K562 (cell line): ENCODE measurements at regions not wholly inside any gene's neighbourhood (a gene's known extent, or its start where the extent isn't known, plus 50 kb on each side); places are given as distances from the start of the nearest gene placed in this dataset.
A peak's percentile ranks its signal among the peaks of the same experiment; 100 is the strongest.

Source experiments
- ATAC-seq: fragments of 200-7000 bp; cut with Tn5 transposase; 3 replicates; pipeline ENCODE4 v1.9.1; 2020; ENCODE audit warnings: moderate library complexity
- BruUV-seq: library from RNA; stranded (reverse); fragments of 400-500 nt; replicated peaks from 2 replicates; lab custom pipeline; 2021; lab: Mats Ljungman, UMichigan
- CTCF ChIA-PET: fragments of 300-600 bp; formaldehyde crosslinking; extraction: SDS; loops from one replicate; lab custom pipeline; 2021; ENCODE audit warnings: low intra/inter-chr PET ratio; lab: Yijun Ruan, JAX
- POLR2A ChIA-PET: fragments of 300-600, 350-650 bp; sonication (Branson Sonifier 250); formaldehyde crosslinking; extraction: SDS; loops from one replicate; lab custom pipeline; 2021; ENCODE audit warnings: antibody characterized with exemption, inconsistent platforms; lab: Yijun Ruan, JAX
- DNase-seq, 4 experiments: peaks; one replicate each; pipeline versions ENCODE4 v3.0.0 to v3.0.0-alpha.2; 2011 to 2018; ENCODE audit warnings: low spot score in 3 of 4, mixed read lengths in 3 of 4; ENCODE audit errors: extremely low read depth in 1 of 4
- FAIRE-seq: peaks from 2 replicates; lab custom pipeline; 2011; peaks lifted over from hg19 to GRCh38; lab: Jason Lieb, UNC
- H2AFZ ChIP-seq: 2 replicates; pipeline ENCODE4 v1.6.0; 2011; ENCODE audit warnings: low read depth, low read length, control low read depth, inconsistent platforms
- H3K27ac ChIP-seq: fragments of 200-600 bp; 3 replicates; pipeline ENCODE4 v1.8.0; 2011; ENCODE audit warnings: low read depth, mild to moderate bottlenecking, control low read depth, inconsistent platforms, low read length, moderate library complexity, mixed read lengths; ENCODE audit errors: extremely low read depth
- H3K27me3 ChIP-seq, 2 experiments: fragments of 300-600 bp in 1 of 2; 2 replicates in 1 of 2; 3 replicates in 1 of 2; pipeline versions ENCODE4 v1.6.0 to v1.8.0; 2011; ENCODE audit warnings: inconsistent platforms in 2 of 2, low read length in 2 of 2, mild to moderate bottlenecking in 1 of 2, mixed read lengths in 1 of 2, moderate library complexity in 1 of 2; ENCODE audit not compliant: control insufficient read depth in 2 of 2, insufficient read depth in 2 of 2
- H3K36me3 ChIP-seq: fragments of 300-600 bp; 3 replicates; pipeline ENCODE4 v1.8.0; 2011; ENCODE audit warnings: mild to moderate bottlenecking, low read length, inconsistent platforms; ENCODE audit not compliant: control insufficient read depth, insufficient read depth
- H3K4me1 ChIP-seq, 2 experiments: fragments of 200-600 bp in 1 of 2; replicated peaks in 1 of 2; 2 replicates in 1 of 2; 3 replicates in 1 of 2; pipeline versions ENCODE4 v1.5.1 to v1.8.0; 2011; ENCODE audit warnings: inconsistent platforms in 2 of 2, low read length in 2 of 2, mild to moderate bottlenecking in 1 of 2, mixed read lengths in 1 of 2, moderate library complexity in 1 of 2; ENCODE audit not compliant: control insufficient read depth in 2 of 2, insufficient read depth in 2 of 2
- H3K4me2 ChIP-seq: 2 replicates; pipeline ENCODE4 v1.6.1; 2011; ENCODE audit warnings: low read length, control low read depth, inconsistent platforms, mixed read lengths; ENCODE audit not compliant: insufficient read depth
- H3K4me3 ChIP-seq: fragments of 200-600 bp; sonication (generic), shearing (Covaris generic); 2 replicates; pipeline ENCODE4 v1.5.1; 2016; ENCODE audit warnings: control low read depth, inconsistent platforms
- H3K79me2 ChIP-seq: fragments of 200-600 bp; 3 replicates; pipeline ENCODE4 v1.8.0; 2011; ENCODE audit warnings: low read length, inconsistent platforms; ENCODE audit not compliant: control insufficient read depth, insufficient read depth
- H3K9ac ChIP-seq, 2 experiments: 2 replicates each; pipeline versions ENCODE4 v1.6.0 to v1.6.1; 2011; ENCODE audit warnings: low read depth in 2 of 2, low read length in 2 of 2, control low read depth in 1 of 2, inconsistent platforms in 1 of 2, mild to moderate bottlenecking in 1 of 2, mixed read lengths in 1 of 2; ENCODE audit not compliant: insufficient read depth in 1 of 2
- H3K9me1 ChIP-seq: one replicate; pipeline ENCODE4 v1.6.0; 2011; ENCODE audit warnings: inconsistent platforms, mild to moderate bottlenecking, low read length, moderate library complexity; ENCODE audit not compliant: control insufficient read depth, insufficient read depth
- H3K9me3 ChIP-seq: replicated peaks from 2 replicates; pipeline ENCODE4 v1.5.1; 2011; ENCODE audit warnings: low read depth, low read length, inconsistent platforms; ENCODE audit not compliant: control insufficient read depth, insufficient read depth
- H4K20me1 ChIP-seq: replicated peaks from 2 replicates; pipeline ENCODE4 v1.6.1; 2011; ENCODE audit warnings: low read length, inconsistent platforms, mixed read lengths; ENCODE audit not compliant: control insufficient read depth, insufficient read depth
- GATAD2B ChIP-seq: fragments of 450-650 bp; IDR thresholded peaks from 2 replicates; pipeline ENCODE4 v1.6.1; 2017; ENCODE audit warnings: mild to moderate bottlenecking, borderline replicate concordance
- KLF16 ChIP-seq: IDR thresholded peaks from 2 replicates; pipeline ENCODE4 v1.6.1; 2016; ENCODE audit warnings: antibody characterized with exemption
- NFIC ChIP-seq: fragments of 450-650 bp; IDR thresholded peaks from 2 replicates; pipeline ENCODE4 v1.6.1; 2017; ENCODE audit warnings: mild to moderate bottlenecking, inconsistent platforms
- NONO ChIP-seq, 2 experiments: fragments of 200-400 bp in 1 of 2; fragments of 450-650 bp in 1 of 2; formaldehyde crosslinking in 1 of 2; IDR thresholded peaks; 2 replicates each; pipeline ENCODE4 v1.6.1; 2017; ENCODE audit warnings: low read depth in 2 of 2, mild to moderate bottlenecking in 2 of 2, moderate library complexity in 2 of 2, low read length in 1 of 2
- NRF1 ChIP-seq, 2 experiments: fragments of 450-650 bp; IDR thresholded peaks in 1 of 2; conservative IDR thresholded peaks in 1 of 2; 2 replicates each; pipeline ENCODE4 v1.6.1; 2014; ENCODE audit warnings: mild to moderate bottlenecking in 2 of 2
- RBM15 ChIP-seq: fragments of 200-400 bp; formaldehyde crosslinking; IDR thresholded peaks from 2 replicates; pipeline ENCODE4 v1.6.1; 2018; ENCODE audit warnings: mild to moderate bottlenecking, low read length, moderate library complexity; ENCODE audit not compliant: insufficient read depth
- SPI1 ChIP-seq: IDR thresholded peaks from 2 replicates; pipeline ENCODE4 v1.6.1; 2011; ENCODE audit warnings: low read depth, low read length, control low read depth, borderline replicate concordance
- ZFP1 ChIP-seq: fragments of 450-650 bp; formaldehyde crosslinking; IDR thresholded peaks from 2 replicates; pipeline ENCODE4 v1.4.0; 2020; ENCODE audit warnings: mild to moderate bottlenecking, mixed read lengths
- ZNF408 ChIP-seq: fragments of 250-450 bp; sonication (Bioruptor Pico); IDR thresholded peaks from 2 replicates; pipeline ENCODE4 v1.4.0; 2020; ENCODE audit warnings: low read depth, mild to moderate bottlenecking, moderate library complexity
- ZNF589 ChIP-seq: fragments of 200-800 bp; sonication (Bioruptor generic); IDR thresholded peaks from 2 replicates; pipeline ENCODE4 v1.6.1; 2016; ENCODE audit warnings: low read depth, missing genetic modification characterization, missing compliant biosample characterization
- ZNF778 ChIP-seq: fragments of 450-650 bp; formaldehyde crosslinking; IDR thresholded peaks from 2 replicates; pipeline ENCODE4 v1.4.0; 2020; ENCODE audit warnings: mild to moderate bottlenecking, moderate library complexity
- WGBS: fragments of 100-300 bp; shearing (Covaris generic); methylation state at CpG from one replicate; pipeline ENCODE4 v1.1.6; 2016; ENCODE audit warnings: low coverage, mixed read lengths; ENCODE audit not compliant: insufficient coverage; ENCODE audit errors: missing lambda C conversion rate; 5-methylcytosine and 5-hydroxymethylcytosine counted together
- in situ Hi-C: fragments of 300-500 bp; cut with MboI; formaldehyde crosslinking; loops from 4 replicates; pipeline ENCODE4 v1.15.0; 2018; ENCODE audit warnings: inconsistent platforms, mixed read lengths
- intact Hi-C: fragments of 100-400 bp; cut with micrococcal nuclease; formaldehyde crosslinking; loops from 2 replicates; pipeline ENCODE4 v1.14.2; 2022
- TF ChIP-seq, protein P1 (sequence below): fragments of 450-650 bp; IDR thresholded peaks from 2 replicates; pipeline ENCODE4 v1.6.1; 2017; ENCODE audit warnings: antibody characterized with exemption

DNA sequence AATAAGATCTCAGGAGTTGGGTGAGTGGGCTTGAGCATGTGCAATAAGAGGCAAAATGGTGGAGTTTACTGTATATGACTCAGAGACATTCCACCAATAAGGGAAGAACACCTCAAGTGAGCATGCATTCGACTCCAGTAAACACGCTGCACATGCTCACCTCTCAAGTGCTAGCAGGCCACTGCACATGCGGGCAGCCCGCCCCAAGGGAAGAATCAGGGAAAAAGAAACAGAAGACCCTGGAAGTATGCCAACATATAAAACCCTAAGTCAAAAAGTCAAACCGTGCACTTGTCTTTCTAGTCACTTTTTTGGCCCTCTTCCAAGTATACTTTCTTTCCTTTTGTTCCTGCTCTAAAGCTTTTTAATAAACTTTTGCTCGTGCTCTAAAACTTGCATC is 245.3 kb upstream of the RASA1 start:
- no peak for DNase-seq
- no peaks in the 10 kb centered on the region for H4K20me1 ChIP-seq
- H3K4me3 ChIP-seq = no peak overlapping the region
- BruUV-seq = no TSS peak
- H2AFZ ChIP-seq = no peak overlapping the region
- TF ChIP-seq GATAD2B (no peak), NFIC (peak; percentile 72), KLF16 (no peak), NRF1 (conservative IDR thresholded peaks at IDR 0.05 in 1 of 2, IDR thresholded peaks at IDR 0.05 in 1 of 2) (peak; percentile 58 to 62; a peak in 3 of 4 replicates)
- TF ChIP-seq, all 486 proteins: peak for 2
- no peak for FAIRE-seq
- Histone ChIP-seq H3K4me1 (no peaks in the 10 kb centered on the region; a peak in 1 of 5 replicates), H3K79me2 (no peaks in the 10 kb centered on the region), H3K27ac (no peak overlapping the region), H3K4me2 (no peak overlapping the region), H3K9me1 (no peaks in the 10 kb centered on the region), H3K9ac (no peak overlapping the region), H3K27me3 (peaks cover 0 to 17% of the 10 kb centered on the region in 2 experiments; a peak in 2 of 5 replicates), H3K36me3 (no peaks in the 10 kb centered on the region), H3K9me3 (no peaks in the 10 kb centered on the region)
- ChIA-PET CTCF (no interaction called here), POLR2A (no interaction called here)
- intact Hi-C loops (no loop called here), in situ Hi-C loops (no loop called here)
- ATAC-seq = no peak
- WGBS = 2% methylated on average over 6 of the region's 6 CpGs

DNA sequence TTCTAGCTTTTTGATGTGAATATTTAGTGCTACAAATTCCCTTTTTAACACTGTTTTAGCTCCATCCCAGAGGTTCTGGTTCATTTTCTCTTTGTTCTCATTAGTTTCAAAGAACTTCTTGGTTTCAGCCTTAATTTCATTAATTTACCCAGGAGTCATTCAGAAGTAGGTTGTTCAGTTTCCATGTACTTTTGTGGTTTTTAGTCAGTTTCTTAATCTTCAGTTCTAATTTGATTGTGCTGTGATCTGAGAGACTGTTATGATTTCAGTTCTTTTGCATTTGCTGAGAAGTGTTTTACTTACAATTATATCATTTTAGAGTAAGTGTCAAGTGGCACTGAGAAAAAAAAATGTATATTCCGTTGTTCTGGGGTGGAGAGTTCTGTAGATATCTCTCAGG is 240.1 kb upstream of the RASA1 start:
- no peak overlapping the region for H3K4me2 ChIP-seq
- no peaks in the 10 kb centered on the region for H3K9me1 ChIP-seq
- no peaks in the 10 kb centered on the region for H4K20me1 ChIP-seq
- in situ Hi-C loops (no loop called here), intact Hi-C loops (no loop called here)
- H3K4me3 ChIP-seq = no peak overlapping the region
- POLR2A ChIA-PET = no interaction called here
- H2AFZ ChIP-seq = no peak overlapping the region
- no peaks in the 10 kb centered on the region; a peak in 1 of 5 replicates for H3K4me1 ChIP-seq
- 0% methylated on average over 1 of the region's 1 CpG for WGBS
- H3K9me3 ChIP-seq = no peaks in the 10 kb centered on the region
- no TSS peak for BruUV-seq
- no peaks in the 10 kb centered on the region for H3K79me2 ChIP-seq
- FAIRE-seq = no peak
- peaks cover 0 to 17% of the 10 kb centered on the region in 2 experiments; a peak in 2 of 5 replicates for H3K27me3 ChIP-seq
- no peak for ATAC-seq
- no peak for DNase-seq
- H3K27ac ChIP-seq = no peak overlapping the region
- H3K9ac ChIP-seq = no peak overlapping the region
- no peaks in the 10 kb centered on the region for H3K36me3 ChIP-seq
- CTCF ChIA-PET = no interaction called here
- no peak for TF ChIP-seq SPI1
- TF ChIP-seq ZNF589 = no peak
- no peak for TF ChIP-seq NFIC
- TF ChIP-seq ZNF778 (CRISPR knock-in tag) = no peak
- TF ChIP-seq ZNF408 (CRISPR knock-in tag) = no peak
- TF ChIP-seq NONO (IDR thresholded peaks at IDR 0.05; ENCODE audit: low read depth in 2 of 2, low read length in 1 of 2) = no peak
- TF ChIP-seq, protein P1, sequence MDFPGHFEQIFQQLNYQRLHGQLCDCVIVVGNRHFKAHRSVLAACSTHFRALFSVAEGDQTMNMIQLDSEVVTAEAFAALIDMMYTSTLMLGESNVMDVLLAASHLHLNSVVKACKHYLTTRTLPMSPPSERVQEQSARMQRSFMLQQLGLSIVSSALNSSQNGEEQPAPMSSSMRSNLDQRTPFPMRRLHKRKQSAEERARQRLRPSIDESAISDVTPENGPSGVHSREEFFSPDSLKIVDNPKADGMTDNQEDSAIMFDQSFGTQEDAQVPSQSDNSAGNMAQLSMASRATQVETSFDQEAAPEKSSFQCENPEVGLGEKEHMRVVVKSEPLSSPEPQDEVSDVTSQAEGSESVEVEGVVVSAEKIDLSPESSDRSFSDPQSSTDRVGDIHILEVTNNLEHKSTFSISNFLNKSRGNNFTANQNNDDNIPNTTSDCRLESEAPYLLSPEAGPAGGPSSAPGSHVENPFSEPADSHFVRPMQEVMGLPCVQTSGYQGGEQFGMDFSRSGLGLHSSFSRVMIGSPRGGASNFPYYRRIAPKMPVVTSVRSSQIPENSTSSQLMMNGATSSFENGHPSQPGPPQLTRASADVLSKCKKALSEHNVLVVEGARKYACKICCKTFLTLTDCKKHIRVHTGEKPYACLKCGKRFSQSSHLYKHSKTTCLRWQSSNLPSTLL = no peak
- no peak for TF ChIP-seq ZFP1 (CRISPR knock-in tag)
- TF ChIP-seq RBM15 = no peak
